Fibroblast of the aortic adventitia (primary cell): ENCODE measurements at regions not wholly inside any gene's neighbourhood (a gene's known extent, or its start where the extent isn't known, plus 50 kb on each side); places are given as distances from the start of the nearest gene placed in this dataset.

Experiments
- DNase-seq: peaks from one replicate; pipeline ENCODE4 v3.0.0-alpha.2; 2010; ENCODE audit warnings: low read depth
- H3K4me3 ChIP-seq: 2 replicates; pipeline ENCODE4 v1.5.1; 2011; ENCODE audit warnings: low read depth, mild to moderate bottlenecking, control low read depth, low read length, moderate library complexity
- CTCF ChIP-seq: IDR thresholded peaks from 2 replicates; pipeline ENCODE4 v1.5.1; 2011; ENCODE audit warnings: mild to moderate bottlenecking, low read length, control low read depth, inconsistent platforms; ENCODE audit not compliant: insufficient read depth

- no peak for TF ChIP-seq CTCF
- no peak overlapping the region for H3K4me3 ChIP-seq
- DNase-seq = peak; percentile 57
Measured at GRCh38 chr6:80544555-80544954, 438.1 kb downstream of the BCKDHB start.

- peak; percentile 56 for DNase-seq
- no peak overlapping the region for H3K4me3 ChIP-seq
- no peak for TF ChIP-seq CTCF
Measured at GRCh38 chr6:80543598-80544222, 437.2 kb downstream of the BCKDHB start.

GRCh38 chr6:80543151-80543550 is 436.7 kb downstream of the BCKDHB start:
- no peak overlapping the region for H3K4me3 ChIP-seq
- TF ChIP-seq CTCF = no peak
- DNase-seq = no peak

- DNase-seq = no peak
- TF ChIP-seq CTCF = no peak
- H3K4me3 ChIP-seq = no peak overlapping the region
Measured at GRCh38 chr6:80541886-80542285, 435.4 kb downstream of the BCKDHB start.

GRCh38 chr6:80541181-80541580 is 434.7 kb downstream of the BCKDHB start:
- peak; percentile 70 for DNase-seq
- no peak overlapping the region for H3K4me3 ChIP-seq
- TF ChIP-seq CTCF = no peak

- no peak for TF ChIP-seq CTCF
- no peak overlapping the region for H3K4me3 ChIP-seq
- no peak for DNase-seq
Measured at GRCh38 chr6:80540700-80541099, 434.2 kb downstream of the BCKDHB start.
